ENCODE measurements at regions not wholly inside any gene's neighbourhood (a gene's known extent, or its start where the extent isn't known, plus 50 kb on each side); places are given as distances from the start of the nearest gene placed in this dataset.

- no peak for TF ChIP-seq POLR2A (IDR thresholded peaks at IDR 0.05; ENCODE audit: extremely low read depth, insufficient read length)
- no peak for TF ChIP-seq CTCF (IDR thresholded peaks at IDR 0.05; ENCODE audit: low read depth, low read length)
- no peak for TF ChIP-seq MYC (IDR thresholded peaks at IDR 0.05; ENCODE audit: low read depth, low read length)
These were observed 327.2 kb upstream of the TRIB2 start for GRCh38 chr2:12389344-12390045.
